Spinal cord (tissue), 9 donors: ENCODE measurements at regions not wholly inside any gene's neighbourhood (a gene's known extent, or its start where the extent isn't known, plus 50 kb on each side); places are given as distances from the start of the nearest gene placed in this dataset.
A peak's percentile ranks its signal among the peaks of the same experiment; 100 is the strongest.
"Not testable (repeated sequence)": the region's sequence is repeated elsewhere in the genome, so short reads cannot be mapped to it uniquely, and the experiment has no call there.

Experiments
- DNase-seq, 6 donors: peaks; one replicate each; pipeline versions ENCODE4 v3.0.0 to v3.0.0-alpha.2; 2013 to 2015; ENCODE audit warnings: low spot score in 6 of 6, low read depth in 4 of 6
- H3K27ac ChIP-seq: one replicate; pipeline ENCODE4 v1.5.1; 2013; ENCODE audit warnings: low read depth, low read length, control low read depth
- H3K27me3 ChIP-seq: one replicate; pipeline ENCODE4 v1.6.1; 2013; ENCODE audit warnings: low read length; ENCODE audit not compliant: control insufficient read depth, insufficient read depth
- H3K36me3 ChIP-seq: one replicate; pipeline ENCODE4 v1.6.1; 2013; ENCODE audit warnings: low read length; ENCODE audit not compliant: control insufficient read depth, insufficient read depth
- H3K4me1 ChIP-seq: one replicate; pipeline ENCODE4 v1.6.1; 2013; ENCODE audit warnings: low read length; ENCODE audit not compliant: control insufficient read depth, insufficient read depth
- H3K4me3 ChIP-seq: one replicate; pipeline ENCODE4 v1.5.1; 2013; ENCODE audit warnings: low read depth, low read length, control low read depth
- H3K9me3 ChIP-seq: one replicate; pipeline ENCODE4 v1.6.1; 2013; ENCODE audit warnings: low read length; ENCODE audit not compliant: control insufficient read depth, insufficient read depth
- WGBS: methylation state at CpG from one replicate; pipeline ENCODE4 v1.1.5; 2013; ENCODE audit warnings: missing lambda C conversion rate; ENCODE audit not compliant: insufficient coverage; 5-methylcytosine and 5-hydroxymethylcytosine counted together
- donor health status: healthy.

GRCh38 chr5:45793638-45794532 is 97.7 kb upstream of the HCN1 start:
- DNase-seq: no peak
- Histone ChIP-seq H3K27me3 (no peaks in the 10 kb centered on the region), H3K36me3 (no peaks in the 10 kb centered on the region), H3K4me1 (no peaks in the 10 kb centered on the region), H3K27ac (no peak overlapping the region), H3K9me3 (peaks cover 10% of the 10 kb centered on the region), H3K4me3 (no peak overlapping the region)
- WGBS: no CpG with 5 or more reads among the region's 9 CpGs

GRCh38 chr5:45779874-45780671 is 83.9 kb upstream of the HCN1 start:
- H3K4me1 ChIP-seq: no peaks in the 10 kb centered on the region
- peak in 1 of 6 donors; percentile 32 for DNase-seq
- H3K27ac ChIP-seq: no peak overlapping the region
- WGBS: no CpG with 5 or more reads among the region's 3 CpGs
- no peaks in the 10 kb centered on the region for H3K36me3 ChIP-seq
- no peak overlapping the region for H3K4me3 ChIP-seq
- H3K27me3 ChIP-seq: no peaks in the 10 kb centered on the region
- H3K9me3 ChIP-seq: peaks cover 3% of the 10 kb centered on the region

GRCh38 chr5:45774528-45774927 is 78.3 kb upstream of the HCN1 start:
- no CpG with 5 or more reads among the region's 1 CpG for WGBS
- H3K27me3 ChIP-seq: no peaks in the 10 kb centered on the region
- H3K27ac ChIP-seq: no peak overlapping the region
- peaks cover 3% of the 10 kb centered on the region for H3K9me3 ChIP-seq
- H3K36me3 ChIP-seq: no peaks in the 10 kb centered on the region
- H3K4me3 ChIP-seq: no peak overlapping the region
- no peaks in the 10 kb centered on the region for H3K4me1 ChIP-seq
- DNase-seq: peak in 1 of 6 donors; percentile 32

- Histone ChIP-seq H3K4me3 (no peak overlapping the region), H3K27me3 (no peaks in the 10 kb centered on the region), H3K36me3 (no peaks in the 10 kb centered on the region), H3K27ac (no peak overlapping the region), H3K9me3 (peaks cover 3% of the 10 kb centered on the region), H3K4me1 (no peaks in the 10 kb centered on the region)
- no peak for DNase-seq
- WGBS: 84% methylated on average over 2 of the region's 3 CpGs
These were observed 76.2 kb upstream of the HCN1 start for GRCh38 chr5:45772402-45772801.

GRCh38 chr5:45765561-45765960 is 69.4 kb upstream of the HCN1 start:
- WGBS: 64% methylated on average over 3 of the region's 3 CpGs
- no peak overlapping the region for H3K4me3 ChIP-seq
- H3K9me3 ChIP-seq: no peaks in the 10 kb centered on the region
- DNase-seq: no peak
- no peaks in the 10 kb centered on the region for H3K27me3 ChIP-seq
- H3K27ac ChIP-seq: no peak overlapping the region
- H3K4me1 ChIP-seq: no peaks in the 10 kb centered on the region
- no peaks in the 10 kb centered on the region for H3K36me3 ChIP-seq

GRCh38 chr5:45750574-45750973 is 54.4 kb upstream of the HCN1 start:
- DNase-seq: no peak
- no peaks in the 10 kb centered on the region for H3K4me1 ChIP-seq
- no peaks in the 10 kb centered on the region for H3K27me3 ChIP-seq
- H3K9me3 ChIP-seq: peaks cover 3% of the 10 kb centered on the region
- H3K36me3 ChIP-seq: no peaks in the 10 kb centered on the region
- H3K27ac ChIP-seq: no peak overlapping the region
- WGBS: 90% methylated on average over 3 of the region's 3 CpGs
- H3K4me3 ChIP-seq: no peak overlapping the region

GRCh38 chr5:45748511-45748910 is 52.3 kb upstream of the HCN1 start:
- WGBS: 76% methylated on average over 4 of the region's 4 CpGs
- not testable (repeated sequence) for H3K27ac ChIP-seq, H3K9me3 ChIP-seq, H3K4me1 ChIP-seq, H3K36me3 ChIP-seq, H3K4me3 ChIP-seq, DNase-seq, H3K27me3 ChIP-seq
